Nephron (organoid): ENCODE measurements at regions not wholly inside any gene's neighbourhood (a gene's known extent, or its start where the extent isn't known, plus 50 kb on each side); places are given as distances from the start of the nearest gene placed in this dataset.

Experiments used
- H3K27ac Mint-ChIP-seq, 3 experiments: 2 replicates each; pipeline ENCODE4 v1.8.0; 2020; ENCODE audit warnings: mixed read lengths in 3 of 3, mild to moderate bottlenecking in 2 of 3, moderate library complexity in 1 of 3
- H3K27me3 Mint-ChIP-seq: 2 replicates; pipeline ENCODE4 v1.8.0; 2021; ENCODE audit warnings: low read depth, mild to moderate bottlenecking, moderate library complexity, mixed read lengths
- H3K36me3 Mint-ChIP-seq: 2 replicates; pipeline ENCODE4 v1.8.0; 2020; ENCODE audit warnings: low read depth, mixed read lengths
- H3K4me1 Mint-ChIP-seq: 2 replicates; pipeline ENCODE4 v1.8.0; 2020; ENCODE audit warnings: mixed read lengths
- H3K4me3 Mint-ChIP-seq, 3 experiments: 2 replicates each; pipeline ENCODE4 v1.8.0; 2020; ENCODE audit warnings: mild to moderate bottlenecking in 3 of 3, mixed read lengths in 3 of 3, moderate library complexity in 2 of 3
- H3K9me3 Mint-ChIP-seq: 2 replicates; pipeline ENCODE4 v1.8.0; 2020; ENCODE audit warnings: mixed read lengths
- CTCF ChIP-seq, 3 experiments: fragments of 200-600 bp; sonication (generic); IDR thresholded peaks; one replicate each; pipeline ENCODE4 v1.5.0; 2021; ENCODE audit warnings: antibody characterized with exemption in 3 of 3; ENCODE audit not compliant: unreplicated experiment in 3 of 3

DNA sequence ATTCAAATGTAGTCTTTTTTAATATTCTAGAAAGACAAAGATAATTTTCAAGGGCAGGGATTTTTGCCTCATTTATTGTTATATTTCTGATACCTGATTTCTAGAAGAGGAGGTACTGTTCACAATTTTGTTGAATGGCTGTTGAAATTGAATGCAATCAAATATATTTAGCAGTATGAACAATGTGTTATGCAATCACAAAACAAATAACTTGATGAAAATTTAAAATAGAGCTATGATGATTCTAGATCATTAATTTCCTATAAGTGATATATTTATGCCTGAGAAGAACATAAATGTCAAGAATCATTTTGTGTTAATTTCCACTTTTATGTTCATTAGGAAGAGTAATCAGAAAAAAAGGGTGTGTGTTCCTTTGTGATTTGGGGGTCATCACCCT is 114.6 kb upstream of the CNTNAP2 start:
- Mint-ChIP-seq H3K9me3 (no peaks in the 10 kb centered on the region), H3K27ac (no peak overlapping the region), H3K4me3 (no peak overlapping the region), H3K4me1 (no peaks in the 10 kb centered on the region), H3K36me3 (no peaks in the 10 kb centered on the region), H3K27me3 (no peaks in the 10 kb centered on the region)
- no peak for TF ChIP-seq CTCF (IDR thresholded peaks at IDR 0.05; ENCODE audit: unreplicated experiment in 3 of 3)

- H3K27me3 Mint-ChIP-seq = no peaks in the 10 kb centered on the region
- no peaks in the 10 kb centered on the region for H3K36me3 Mint-ChIP-seq
- H3K4me3 Mint-ChIP-seq = no peak overlapping the region
- H3K9me3 Mint-ChIP-seq = no peaks in the 10 kb centered on the region
- H3K4me1 Mint-ChIP-seq = no peaks in the 10 kb centered on the region
- H3K27ac Mint-ChIP-seq = no peak overlapping the region
- no peak for TF ChIP-seq CTCF (IDR thresholded peaks at IDR 0.05; ENCODE audit: unreplicated experiment in 3 of 3)
Observed at GRCh38 chr7:146000882-146001281, 115.7 kb upstream of the CNTNAP2 start.

- H3K27me3 Mint-ChIP-seq = no peaks in the 10 kb centered on the region
- H3K4me3 Mint-ChIP-seq = no peak overlapping the region
- H3K4me1 Mint-ChIP-seq = no peaks in the 10 kb centered on the region
- TF ChIP-seq CTCF (IDR thresholded peaks at IDR 0.05; ENCODE audit: unreplicated experiment in 3 of 3) = no peak
- no peak overlapping the region for H3K27ac Mint-ChIP-seq
- no peaks in the 10 kb centered on the region for H3K9me3 Mint-ChIP-seq
- H3K36me3 Mint-ChIP-seq = no peaks in the 10 kb centered on the region
Observed at GRCh38 chr7:145989469-145989868, 127.1 kb upstream of the CNTNAP2 start.

DNA sequence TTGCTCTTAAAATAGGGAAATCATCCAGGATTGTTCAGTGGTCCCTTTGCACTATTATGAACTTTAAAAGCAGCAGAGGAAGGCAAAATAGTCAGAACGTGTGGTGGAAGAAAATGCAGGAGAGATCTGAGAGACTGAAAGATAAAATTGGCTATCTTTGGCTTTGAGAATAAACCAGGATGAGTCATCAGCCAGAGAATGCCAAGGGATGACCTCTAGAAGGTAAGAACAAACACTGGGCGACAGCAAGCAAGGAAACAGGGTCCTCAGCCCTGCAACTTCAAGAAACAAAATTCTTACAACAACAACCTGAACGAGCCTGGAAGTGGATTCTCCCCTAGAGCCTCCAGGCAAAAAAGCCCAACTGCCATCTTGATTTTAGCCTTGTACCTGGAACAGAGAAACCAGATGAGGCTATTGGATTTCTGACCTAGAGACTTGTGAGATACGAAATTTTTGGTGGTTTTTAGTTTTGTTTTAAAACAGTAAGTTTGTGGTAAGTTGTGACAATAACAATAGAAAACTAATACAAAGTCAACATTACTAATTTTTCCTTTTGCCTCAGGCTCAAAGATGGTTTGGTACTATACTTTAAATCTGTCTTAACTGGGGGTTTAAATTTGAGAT is 130.2 kb upstream of the CNTNAP2 start:
- no peaks in the 10 kb centered on the region for H3K9me3 Mint-ChIP-seq
- no peak overlapping the region for H3K27ac Mint-ChIP-seq
- no peak for TF ChIP-seq CTCF (IDR thresholded peaks at IDR 0.05; ENCODE audit: unreplicated experiment in 3 of 3)
- no peaks in the 10 kb centered on the region for H3K36me3 Mint-ChIP-seq
- no peaks in the 10 kb centered on the region for H3K4me1 Mint-ChIP-seq
- H3K27me3 Mint-ChIP-seq = no peaks in the 10 kb centered on the region
- no peak overlapping the region for H3K4me3 Mint-ChIP-seq

DNA sequence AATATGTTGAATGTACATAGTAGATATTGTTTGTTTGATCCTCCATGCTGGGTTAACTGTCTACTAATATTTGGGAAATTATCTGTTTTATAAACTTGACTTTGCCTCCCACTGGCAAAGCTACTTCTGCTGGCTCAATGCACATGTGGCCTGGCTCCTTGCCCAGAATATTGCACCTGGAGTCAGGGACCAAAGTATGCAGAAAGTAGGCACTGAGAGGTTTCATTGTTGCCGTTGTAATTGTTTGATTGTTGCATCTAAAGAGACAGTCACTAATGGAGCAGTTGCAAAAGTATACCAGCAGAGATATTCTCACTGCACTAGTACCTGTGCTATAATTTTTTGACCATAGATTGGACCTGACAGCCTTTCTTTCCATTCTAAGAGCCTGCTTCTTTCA is 137.8 kb upstream of the CNTNAP2 start:
- Mint-ChIP-seq H3K27me3 (peaks cover 3% of the 10 kb centered on the region), H3K27ac (no peak overlapping the region), H3K4me1 (no peaks in the 10 kb centered on the region), H3K4me3 (no peak overlapping the region), H3K9me3 (no peaks in the 10 kb centered on the region), H3K36me3 (no peaks in the 10 kb centered on the region)
- no peak for TF ChIP-seq CTCF (IDR thresholded peaks at IDR 0.05; ENCODE audit: unreplicated experiment in 3 of 3)

GRCh38 chr7:145959981-145960380 is 156.6 kb upstream of the CNTNAP2 start:
- no peak overlapping the region for H3K4me3 Mint-ChIP-seq
- no peaks in the 10 kb centered on the region for H3K9me3 Mint-ChIP-seq
- no peak overlapping the region for H3K27ac Mint-ChIP-seq
- no peaks in the 10 kb centered on the region for H3K27me3 Mint-ChIP-seq
- H3K36me3 Mint-ChIP-seq = no peaks in the 10 kb centered on the region
- no peak for TF ChIP-seq CTCF (IDR thresholded peaks at IDR 0.05; ENCODE audit: unreplicated experiment in 3 of 3)
- no peaks in the 10 kb centered on the region for H3K4me1 Mint-ChIP-seq
